ENCODE measurements at regions not wholly inside any gene's neighbourhood (a gene's known extent, or its start where the extent isn't known, plus 50 kb on each side); places are given as distances from the start of the nearest gene placed in this dataset.

- DNase-seq = no peak
Measured at GRCh38 chr20:60249436-60249835, 291.2 kb downstream of the CDH26 start.

GRCh38 chr20:60250251-60250650, 292.0 kb downstream of the CDH26 start:
- DNase-seq = no peak

- DNase-seq = no peak
Measured at GRCh38 chr20:60252866-60253265, 294.6 kb downstream of the CDH26 start.

GRCh38 chr20:60253471-60253870, 295.2 kb downstream of the CDH26 start:
- no peak for DNase-seq

- no peak for DNase-seq
Measured at GRCh38 chr20:60254901-60255411, 296.7 kb downstream of the CDH26 start.

- DNase-seq = no peak
Measured at GRCh38 chr20:60255415-60255814, 297.2 kb downstream of the CDH26 start.

GRCh38 chr20:60255866-60256265, 297.6 kb downstream of the CDH26 start:
- no peak for DNase-seq

- DNase-seq = no peak
Measured at GRCh38 chr20:60256811-60257210, 298.6 kb downstream of the CDH26 start.

- no peak for DNase-seq
Measured at GRCh38 chr20:60257671-60258070, 299.4 kb downstream of the CDH26 start.

GRCh38 chr20:60258255-60258863, 300.1 kb downstream of the CDH26 start:
- DNase-seq = no peak

- no peak for DNase-seq
Measured at GRCh38 chr20:60261333-60261732, 303.1 kb downstream of the CDH26 start.

- DNase-seq = peak; percentile 49
Measured at GRCh38 chr20:60262967-60263603, 304.9 kb downstream of the CDH26 start.

GRCh38 chr20:60263725-60264709, 305.8 kb downstream of the CDH26 start:
- no peak for DNase-seq

- no peak for DNase-seq
Measured at GRCh38 chr20:60266177-60266823, 308.1 kb downstream of the CDH26 start.

- no peak for DNase-seq
Measured at GRCh38 chr20:60268491-60268890, 310.3 kb downstream of the CDH26 start.

GRCh38 chr20:60269573-60270162, 311.4 kb downstream of the CDH26 start:
- no peak for DNase-seq

- no peak for DNase-seq
Measured at GRCh38 chr20:60270341-60270740, 312.1 kb downstream of the CDH26 start.

GRCh38 chr20:60271597-60271996, 313.4 kb downstream of the CDH26 start:
- no peak for DNase-seq

- DNase-seq = peak; percentile 1
Measured at GRCh38 chr20:60272790-60273189, 314.6 kb downstream of the CDH26 start.

- no peak for DNase-seq
Measured at GRCh38 chr20:60274717-60275116, 316.5 kb downstream of the CDH26 start.

- no peak for DNase-seq
Measured at GRCh38 chr20:60281295-60281694, 323.1 kb downstream of the CDH26 start.

- no peak for DNase-seq
Measured at GRCh38 chr20:60283281-60283680, 325.1 kb downstream of the CDH26 start.

GRCh38 chr20:60286764-60287163, 328.5 kb downstream of the CDH26 start:
- DNase-seq = no peak

Measured in activated CD4-positive, alpha-beta T cell treated with anti-CD3 and anti-CD28 coated beads, Interleukin-10, Interleukin-2, amounts not matched to agents 100 ng/mL and 50 ng/mL, durations not matched to agents 16 hours and 8 hours (primary cell).